HUES64 (cell line): ENCODE measurements at regions not wholly inside any gene's neighbourhood (a gene's known extent, or its start where the extent isn't known, plus 50 kb on each side); places are given as distances from the start of the nearest gene placed in this dataset.

Source experiments
- H3K27ac ChIP-seq: 2 replicates; pipeline ENCODE4 v1.7.0; 2013; ENCODE audit warnings: low read depth, low read length, inconsistent platforms
- H3K27me3 ChIP-seq: 2 replicates; pipeline ENCODE4 v1.6.1; 2013; ENCODE audit warnings: mild to moderate bottlenecking, low read length; ENCODE audit not compliant: insufficient read depth
- H3K36me3 ChIP-seq: 2 replicates; pipeline ENCODE4 v1.6.1; 2013; ENCODE audit warnings: mild to moderate bottlenecking, low read length; ENCODE audit not compliant: insufficient read depth
- H3K4me1 ChIP-seq: 2 replicates; pipeline ENCODE4 v1.6.1; 2013; ENCODE audit warnings: mild to moderate bottlenecking, low read length, moderate library complexity; ENCODE audit not compliant: insufficient read depth
- H3K4me3 ChIP-seq: 2 replicates; pipeline ENCODE4 v1.5.1; 2013; ENCODE audit warnings: mild to moderate bottlenecking, low read length, moderate library complexity
- H3K9ac ChIP-seq: 2 replicates; pipeline ENCODE4 v1.6.1; 2013; ENCODE audit warnings: mild to moderate bottlenecking, low read depth, low read length
- H3K9me3 ChIP-seq: 2 replicates; pipeline ENCODE4 v1.6.1; 2013; ENCODE audit warnings: low read depth, low read length; ENCODE audit not compliant: insufficient read depth
- WGBS: fragments of 150-250, 120-280 bp; methylation state at CpG from one replicate; pipeline ENCODE4 v1.1.7; 2013; ENCODE audit warnings: missing lambda C conversion rate; 5-methylcytosine and 5-hydroxymethylcytosine counted together

- Histone ChIP-seq H3K9ac (no peak overlapping the region), H3K36me3 (no peaks in the 10 kb centered on the region), H3K9me3 (peaks cover 13% of the 10 kb centered on the region), H3K27ac (no peak overlapping the region), H3K4me3 (no peak overlapping the region), H3K27me3 (no peaks in the 10 kb centered on the region), H3K4me1 (peaks cover 6% of the 10 kb centered on the region; the same call in 1 of the 2 replicates)
- 100% methylated on average over 1 of the region's 1 CpG for WGBS
Observed at GRCh38 chr4:66885501-66886165, 659.7 kb downstream of the CENPC start.

DNA sequence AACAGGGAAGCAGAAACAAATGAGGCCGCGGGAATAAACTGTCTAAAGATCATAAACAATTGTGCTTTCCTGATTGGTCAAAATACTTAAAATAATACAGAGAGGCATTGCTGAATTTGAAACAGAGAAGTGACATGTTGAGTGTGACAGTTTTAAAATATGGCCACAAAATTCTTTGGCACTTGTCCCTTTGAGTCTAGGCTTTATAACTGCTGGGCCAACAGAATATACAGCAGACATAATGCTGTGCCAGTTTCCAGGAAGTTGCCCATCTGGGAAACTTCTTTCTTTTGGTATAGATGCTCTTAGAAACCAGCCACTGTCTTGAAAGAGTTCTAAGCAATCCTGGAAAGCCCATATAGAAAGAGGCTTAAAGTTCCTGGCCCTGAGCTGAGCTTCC is 668.4 kb downstream of the CENPC start:
- H3K4me1 ChIP-seq, result no peaks in the 10 kb centered on the region
- no peak overlapping the region for H3K27ac ChIP-seq
- 83% methylated on average over 2 of the region's 2 CpGs for WGBS

GRCh38 chr4:66872661-66873060 is 672.6 kb downstream of the CENPC start:
- H3K9me3 ChIP-seq, result no peaks in the 10 kb centered on the region
- H3K27me3 ChIP-seq, result no peaks in the 10 kb centered on the region
- WGBS, result 89% methylated on average over 1 of the region's 1 CpG
- no peaks in the 10 kb centered on the region for H3K36me3 ChIP-seq
- no peak overlapping the region for H3K9ac ChIP-seq
- no peak overlapping the region for H3K27ac ChIP-seq
- no peak overlapping the region for H3K4me3 ChIP-seq
- no peaks in the 10 kb centered on the region for H3K4me1 ChIP-seq

More for the DNA sequence above, 668.4 kb downstream of the CENPC start:
- Histone ChIP-seq H3K9me3 (no peaks in the 10 kb centered on the region), H3K9ac (no peak overlapping the region), H3K27me3 (no peaks in the 10 kb centered on the region), H3K36me3 (no peaks in the 10 kb centered on the region), H3K4me3 (no peak overlapping the region)

DNA sequence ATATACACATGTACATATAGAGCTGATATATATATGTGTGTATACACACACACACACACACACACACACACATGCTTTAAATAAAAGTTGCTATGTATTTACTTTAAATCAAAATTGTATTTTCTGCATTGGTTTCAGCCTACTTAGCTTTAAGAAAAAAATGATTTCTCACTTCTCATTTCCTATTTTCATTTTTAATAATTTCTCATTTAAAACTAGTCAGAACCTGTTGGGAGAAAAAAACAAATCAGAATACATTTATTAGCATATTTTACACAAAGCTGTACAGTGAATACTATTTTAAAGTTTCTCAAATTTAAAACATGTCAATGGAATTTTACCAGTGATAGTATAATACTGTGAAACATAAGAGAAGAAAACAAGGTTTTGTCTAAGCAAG is 681.8 kb downstream of the CENPC start:
- Histone ChIP-seq H3K4me1 (no peaks in the 10 kb centered on the region), H3K27ac (no peak overlapping the region), H3K27me3 (no peaks in the 10 kb centered on the region), H3K9me3 (no peaks in the 10 kb centered on the region), H3K4me3 (no peak overlapping the region), H3K9ac (no peak overlapping the region), H3K36me3 (no peaks in the 10 kb centered on the region)

- no peak overlapping the region for H3K27ac ChIP-seq
- H3K4me1 ChIP-seq, result no peaks in the 10 kb centered on the region
- H3K36me3 ChIP-seq, result no peaks in the 10 kb centered on the region
- no peaks in the 10 kb centered on the region for H3K9me3 ChIP-seq
- H3K9ac ChIP-seq, result no peak overlapping the region
- no peaks in the 10 kb centered on the region for H3K27me3 ChIP-seq
- 100% methylated on average over 1 of the region's 1 CpG for WGBS
- H3K4me3 ChIP-seq, result no peak overlapping the region
Observed at GRCh38 chr4:66855956-66856355, 689.3 kb downstream of the CENPC start.

GRCh38 chr4:66853845-66854244 is 691.5 kb downstream of the CENPC start:
- WGBS, result 100% methylated on average over 1 of the region's 3 CpGs
- H3K9me3 ChIP-seq, result no peaks in the 10 kb centered on the region
- H3K27me3 ChIP-seq, result no peaks in the 10 kb centered on the region

DNA sequence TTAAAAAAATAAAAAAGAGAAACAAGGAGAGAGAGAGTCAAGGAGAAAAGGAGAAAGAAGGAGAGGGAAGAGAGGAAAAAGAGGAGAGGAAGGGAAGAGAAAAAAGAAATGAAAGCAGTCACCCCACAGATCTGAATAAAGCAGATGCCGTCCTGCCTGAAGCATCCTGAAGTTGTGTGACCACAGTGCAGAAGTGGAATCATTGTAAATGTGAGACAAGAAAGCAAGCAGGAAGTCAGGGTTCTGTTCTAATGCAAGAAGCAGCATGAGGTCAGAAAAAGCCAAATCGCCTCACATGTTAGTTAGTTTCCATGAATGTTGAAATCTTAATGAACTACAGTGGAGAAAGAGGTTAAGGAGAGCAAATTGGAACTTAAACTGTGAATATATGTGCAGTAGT is 692.5 kb downstream of the CENPC start:
- H3K9ac ChIP-seq, result no peak overlapping the region
- no peak overlapping the region for H3K4me3 ChIP-seq
- no peak overlapping the region for H3K27ac ChIP-seq
- H3K9me3 ChIP-seq, result no peaks in the 10 kb centered on the region
- H3K27me3 ChIP-seq, result no peaks in the 10 kb centered on the region
- no peaks in the 10 kb centered on the region for H3K36me3 ChIP-seq
- 77% methylated on average over 2 of the region's 2 CpGs for WGBS
- no peaks in the 10 kb centered on the region for H3K4me1 ChIP-seq

More at GRCh38 chr4:66853845-66854244, 691.5 kb downstream of the CENPC start:
- H3K36me3 ChIP-seq, result no peaks in the 10 kb centered on the region
- H3K27ac ChIP-seq, result no peak overlapping the region
- no peak overlapping the region for H3K9ac ChIP-seq
- no peaks in the 10 kb centered on the region for H3K4me1 ChIP-seq
- H3K4me3 ChIP-seq, result no peak overlapping the region

GRCh38 chr4:66849596-66849995 is 695.7 kb downstream of the CENPC start:
- no peak overlapping the region for H3K4me3 ChIP-seq
- no peaks in the 10 kb centered on the region for H3K9me3 ChIP-seq
- H3K27me3 ChIP-seq, result no peaks in the 10 kb centered on the region
- no peak overlapping the region for H3K9ac ChIP-seq
- H3K27ac ChIP-seq, result no peak overlapping the region
- H3K36me3 ChIP-seq, result no peaks in the 10 kb centered on the region
- 85% methylated on average over 1 of the region's 1 CpG for WGBS
- no peaks in the 10 kb centered on the region for H3K4me1 ChIP-seq

GRCh38 chr4:66842724-66843088 is 702.6 kb downstream of the CENPC start:
- H3K4me3 ChIP-seq, result no peak overlapping the region
- 96% methylated on average over 1 of the region's 1 CpG for WGBS
- no peak overlapping the region for H3K27ac ChIP-seq
- no peak overlapping the region for H3K9ac ChIP-seq
- H3K36me3 ChIP-seq, result no peaks in the 10 kb centered on the region
- H3K27me3 ChIP-seq, result no peaks in the 10 kb centered on the region
- H3K9me3 ChIP-seq, result peaks cover 8% of the 10 kb centered on the region; the same call in 1 of the 2 replicates
- no peaks in the 10 kb centered on the region for H3K4me1 ChIP-seq

DNA sequence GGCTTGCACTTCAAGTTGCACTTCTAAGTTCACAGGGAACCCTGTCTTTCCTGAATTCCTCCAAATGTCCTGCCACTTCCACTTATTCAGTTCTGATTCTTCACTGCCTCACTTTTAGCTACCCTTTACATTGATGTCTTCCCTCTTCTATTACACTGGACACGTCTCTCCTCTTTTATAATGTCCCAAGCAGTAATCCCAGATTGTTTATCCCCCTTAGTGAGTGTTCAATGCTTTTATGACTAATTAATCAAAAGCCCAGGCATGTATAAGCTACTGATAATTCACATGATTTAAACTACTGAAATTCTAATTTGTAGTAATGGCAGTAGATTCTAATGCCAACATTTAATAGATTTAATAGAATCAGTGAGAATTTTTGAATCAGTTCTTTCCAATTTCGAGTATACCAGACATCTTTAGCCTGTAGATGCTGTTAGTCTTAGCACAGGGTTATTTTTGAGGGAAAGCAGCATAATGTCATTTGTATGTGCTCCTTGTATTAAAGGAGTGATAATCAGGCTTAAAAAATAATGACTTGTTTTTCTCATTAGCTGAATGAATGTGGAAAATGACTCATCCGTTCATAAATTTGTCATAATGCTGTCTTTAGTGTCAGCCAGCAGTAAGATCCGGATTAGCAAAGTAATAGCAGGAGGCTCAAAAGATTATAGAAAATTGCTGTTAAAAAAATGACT is 703.1 kb downstream of the CENPC start:
- no peak overlapping the region for H3K27ac ChIP-seq
- no peak overlapping the region for H3K4me3 ChIP-seq
- no peaks in the 10 kb centered on the region for H3K36me3 ChIP-seq
- H3K4me1 ChIP-seq, result no peaks in the 10 kb centered on the region
- WGBS, result 96% methylated on average over 4 of the region's 4 CpGs
- no peaks in the 10 kb centered on the region for H3K27me3 ChIP-seq
- peaks cover 8% of the 10 kb centered on the region; the same call in 1 of the 2 replicates for H3K9me3 ChIP-seq
- no peak overlapping the region for H3K9ac ChIP-seq

GRCh38 chr4:66840178-66840577 is 705.1 kb downstream of the CENPC start:
- H3K4me3 ChIP-seq, result no peak overlapping the region

More at GRCh38 chr4:66840178-66840577, 705.1 kb downstream of the CENPC start:
- H3K27ac ChIP-seq, result no peak overlapping the region
- no peak overlapping the region for H3K9ac ChIP-seq
- no peaks in the 10 kb centered on the region for H3K36me3 ChIP-seq
- no peaks in the 10 kb centered on the region for H3K27me3 ChIP-seq
- H3K9me3 ChIP-seq, result peaks cover 8% of the 10 kb centered on the region; the same call in 1 of the 2 replicates
- H3K4me1 ChIP-seq, result no peaks in the 10 kb centered on the region
